Erythroblast (primary cell): ENCODE measurements at regions not wholly inside any gene's neighbourhood (a gene's known extent, or its start where the extent isn't known, plus 50 kb on each side); places are given as distances from the start of the nearest gene placed in this dataset.

ENCODE experiments used
- GATA1 ChIP-seq: IDR thresholded peaks from 2 replicates; pipeline ENCODE4 v1.6.1; 2011; ENCODE audit warnings: low read depth, mild to moderate bottlenecking, control low read depth, low read length, moderate library complexity
- POLR2A ChIP-seq: IDR thresholded peaks from 2 replicates; pipeline ENCODE4 v1.6.1; 2011; ENCODE audit warnings: mild to moderate bottlenecking, low read length

- TF ChIP-seq POLR2A (no peak), GATA1 (no peak)
Observed at GRCh38 chr15:95503640-95504225, 826.8 kb upstream of the NR2F2 start.
